ENCODE measurements at regions not wholly inside any gene's neighbourhood (a gene's known extent, or its start where the extent isn't known, plus 50 kb on each side); places are given as distances from the start of the nearest gene placed in this dataset.

GRCh38 chr5:2265341-2265740, 382.6 kb upstream of the IRX4 start:
- H3K36me3 Mint-ChIP-seq (ENCODE audit: low read depth): no peaks in the 10 kb centered on the region
- no peaks in the 10 kb centered on the region for H3K27me3 Mint-ChIP-seq (ENCODE audit: insufficient read depth, low read depth, poor library complexity)
- Histone ChIP-seq H4K20me1 (replicated peaks; ENCODE audit: insufficient read depth) (no peaks in the 10 kb centered on the region), H3K4me2 (no peak overlapping the region), H3K4me3 (no peak overlapping the region), H3K9me2 (ENCODE audit: insufficient read depth) (no peaks in the 10 kb centered on the region), H3K36me3 (ENCODE audit: insufficient read depth) (no peaks in the 10 kb centered on the region), H3F3A (replicated peaks; ENCODE audit: low read depth) (no peaks in the 10 kb centered on the region), H3K79me2 (replicated peaks; ENCODE audit: insufficient read depth) (no peaks in the 10 kb centered on the region), H2AFZ (no peak overlapping the region), H3K27ac (ENCODE audit: low read depth) (no peak overlapping the region), H3K27me3 (ENCODE audit: insufficient read depth) (no peaks in the 10 kb centered on the region), H3K4me1 (ENCODE audit: insufficient read depth) (no peaks in the 10 kb centered on the region)
- no peak overlapping the region for H3K27ac Mint-ChIP-seq
- H3K4me1 Mint-ChIP-seq: peaks cover 6% of the 10 kb centered on the region
- no peak for TF ChIP-seq POLR2AphosphoS5 (IDR thresholded peaks at IDR 0.05; ENCODE audit: low read depth)
- TF ChIP-seq EZH2 (IDR thresholded peaks at IDR 0.05; ENCODE audit: low read depth, unreplicated experiment): no peak
- TF ChIP-seq ETS1 (IDR thresholded peaks at IDR 0.05): no peak
- no peak for TF ChIP-seq CREB1 (CRISPR knock-in tag; IDR thresholded peaks at IDR 0.05; ENCODE audit: low read depth)
- no peak for TF ChIP-seq ZNF331 (CRISPR knock-in tag; IDR thresholded peaks at IDR 0.05; ENCODE audit: low read depth)
- TF ChIP-seq STAT1 (IDR thresholded peaks at IDR 0.05; ENCODE audit: unreplicated experiment): no peak
- TF ChIP-seq ZNF462 (CRISPR knock-in tag; IDR thresholded peaks at IDR 0.05): no peak
- TF ChIP-seq JUNB (IDR thresholded peaks at IDR 0.05; ENCODE audit: unreplicated experiment): no peak
- TF ChIP-seq ZNF114 (CRISPR knock-in tag; IDR thresholded peaks at IDR 0.05): no peak
- TF ChIP-seq CTCF (conservative IDR thresholded peaks at IDR 0.05; ENCODE audit: low read depth in 2 of 2): no peak
- no peak for TF ChIP-seq REST (IDR thresholded peaks at IDR 0.05; ENCODE audit: unreplicated experiment)
- TF ChIP-seq NANOG (IDR thresholded peaks at IDR 0.05; ENCODE audit: borderline replicate concordance): no peak
- TF ChIP-seq EZH2phosphoT487 (IDR thresholded peaks at IDR 0.05; ENCODE audit: unreplicated experiment): no peak
- ATAC-seq: no peak
- DNase-seq (ENCODE audit: low spot score): no peak
- no peaks in the 10 kb centered on the region; the same call in 2 of the 3 replicates for H3K9me3 Mint-ChIP-seq
- no peak overlapping the region for H3K4me3 Mint-ChIP-seq

Data from GM23338 (cell line).